ENCODE measurements at regions not wholly inside any gene's neighbourhood (a gene's known extent, or its start where the extent isn't known, plus 50 kb on each side); places are given as distances from the start of the nearest gene placed in this dataset.

GRCh38 chr1:102098536-102098935 lies 101.8 kb upstream of the OLFM3 start:
- H3K4me3 Mint-ChIP-seq = no peak overlapping the region
- H3K4me1 Mint-ChIP-seq = no peaks in the 10 kb centered on the region
- no peak overlapping the region for H3K27ac Mint-ChIP-seq
- CTCF ChIA-PET = interaction anchor here (0.6 to 0.7 kb wide), 3 partner anchors 257 to 1899 kb away, joined by 3 to 4 read pairs (median 3); no protein-coding TSS in a partner anchor
- no peaks in the 10 kb centered on the region for H3K9me3 Mint-ChIP-seq (ENCODE audit: low read depth)
- POLR2A ChIA-PET = no interaction called here
- intact Hi-C loops (cut with DNase I, micrococcal nuclease) = no loop called here
- no peak for ATAC-seq
- H3K36me3 Mint-ChIP-seq (ENCODE audit: low read depth) = no peaks in the 10 kb centered on the region
- H3K27me3 Mint-ChIP-seq = no peaks in the 10 kb centered on the region
- no peak for DNase-seq

- no peak for ATAC-seq
- DNase-seq = no peak
- Mint-ChIP-seq H3K27me3 (no peaks in the 10 kb centered on the region), H3K4me1 (no peaks in the 10 kb centered on the region), H3K9me3 (ENCODE audit: low read depth) (no peaks in the 10 kb centered on the region), H3K36me3 (ENCODE audit: low read depth) (no peaks in the 10 kb centered on the region), H3K27ac (no peak overlapping the region), H3K4me3 (no peak overlapping the region)
- intact Hi-C loops (cut with DNase I, micrococcal nuclease) = no loop called here
- ChIA-PET POLR2A (no interaction called here), CTCF (interaction anchor here (0.7 kb wide), 1 partner anchor 338 kb away, joined by 3 read pairs; no protein-coding TSS in a partner anchor)
Measured at GRCh38 chr1:102098081-102098480, 101.4 kb upstream of the OLFM3 start.

GRCh38 chr1:102097451-102097850 lies 100.7 kb upstream of the OLFM3 start:
- ATAC-seq (no peak), DNase-seq (no peak)
- H3K36me3 Mint-ChIP-seq (ENCODE audit: low read depth) = no peaks in the 10 kb centered on the region
- no peak overlapping the region for H3K27ac Mint-ChIP-seq
- ChIA-PET CTCF (interaction anchor here (0.8 kb wide), 1 partner anchor 154 kb away, joined by 3 read pairs; no protein-coding TSS in a partner anchor), POLR2A (no interaction called here)
- H3K4me1 Mint-ChIP-seq = no peaks in the 10 kb centered on the region
- H3K4me3 Mint-ChIP-seq = no peak overlapping the region
- H3K27me3 Mint-ChIP-seq = no peaks in the 10 kb centered on the region
- H3K9me3 Mint-ChIP-seq (ENCODE audit: low read depth) = no peaks in the 10 kb centered on the region
- intact Hi-C loops (cut with DNase I, micrococcal nuclease) = no loop called here

- no peaks in the 10 kb centered on the region for H3K27me3 Mint-ChIP-seq
- CTCF ChIA-PET = no interaction called here
- POLR2A ChIA-PET = no interaction called here
- no peak for DNase-seq
- H3K4me1 Mint-ChIP-seq = no peaks in the 10 kb centered on the region
- no peak overlapping the region for H3K27ac Mint-ChIP-seq
- intact Hi-C loops (cut with DNase I, micrococcal nuclease) = no loop called here
- ATAC-seq = no peak
- no peaks in the 10 kb centered on the region for H3K9me3 Mint-ChIP-seq (ENCODE audit: low read depth)
- H3K36me3 Mint-ChIP-seq (ENCODE audit: low read depth) = no peaks in the 10 kb centered on the region
- no peak overlapping the region for H3K4me3 Mint-ChIP-seq
Measured at GRCh38 chr1:102096162-102096561, 99.4 kb upstream of the OLFM3 start.

- Mint-ChIP-seq H3K9me3 (ENCODE audit: low read depth) (peaks cover 7% of the 10 kb centered on the region), H3K36me3 (ENCODE audit: low read depth) (no peaks in the 10 kb centered on the region), H3K4me1 (no peaks in the 10 kb centered on the region), H3K4me3 (no peak overlapping the region), H3K27me3 (no peaks in the 10 kb centered on the region), H3K27ac (no peak overlapping the region)
- ATAC-seq = no peak
- POLR2A ChIA-PET = no interaction called here
- intact Hi-C loops (cut with DNase I, micrococcal nuclease) = no loop called here
- no peak for DNase-seq
- CTCF ChIA-PET = no interaction called here
Measured at GRCh38 chr1:102089791-102090190, 93.1 kb upstream of the OLFM3 start.

GRCh38 chr1:102085896-102086295 lies 89.2 kb upstream of the OLFM3 start:
- Mint-ChIP-seq H3K36me3 (ENCODE audit: low read depth) (no peaks in the 10 kb centered on the region), H3K27me3 (no peaks in the 10 kb centered on the region), H3K4me1 (no peaks in the 10 kb centered on the region), H3K9me3 (ENCODE audit: low read depth) (peaks cover 7% of the 10 kb centered on the region), H3K27ac (no peak overlapping the region), H3K4me3 (no peak overlapping the region)
- CTCF ChIA-PET = no interaction called here
- DNase-seq = no peak
- ATAC-seq = no peak
- POLR2A ChIA-PET = no interaction called here
- intact Hi-C loops (cut with DNase I, micrococcal nuclease) = no loop called here

GRCh38 chr1:102084771-102085535 lies 88.2 kb upstream of the OLFM3 start:
- no peaks in the 10 kb centered on the region for H3K36me3 Mint-ChIP-seq (ENCODE audit: low read depth)
- POLR2A ChIA-PET = no interaction called here
- no peak overlapping the region for H3K27ac Mint-ChIP-seq
- no peaks in the 10 kb centered on the region for H3K27me3 Mint-ChIP-seq
- intact Hi-C loops (cut with DNase I, micrococcal nuclease) = no loop called here
- ATAC-seq (no peak), DNase-seq (no peak)
- no peak overlapping the region for H3K4me3 Mint-ChIP-seq
- CTCF ChIA-PET = no interaction called here
- H3K4me1 Mint-ChIP-seq = no peaks in the 10 kb centered on the region
- H3K9me3 Mint-ChIP-seq (ENCODE audit: low read depth) = peaks cover 7% of the 10 kb centered on the region

GRCh38 chr1:102083192-102083591 lies 86.5 kb upstream of the OLFM3 start:
- no peaks in the 10 kb centered on the region for H3K4me1 Mint-ChIP-seq
- no peaks in the 10 kb centered on the region for H3K36me3 Mint-ChIP-seq (ENCODE audit: low read depth)
- ChIA-PET CTCF (no interaction called here), POLR2A (no interaction called here)
- no peaks in the 10 kb centered on the region for H3K27me3 Mint-ChIP-seq
- intact Hi-C loops (cut with DNase I, micrococcal nuclease) = no loop called here
- no peak overlapping the region for H3K27ac Mint-ChIP-seq
- ATAC-seq = no peak
- no peak for DNase-seq
- peaks cover 3% of the 10 kb centered on the region for H3K9me3 Mint-ChIP-seq (ENCODE audit: low read depth)
- no peak overlapping the region for H3K4me3 Mint-ChIP-seq

- DNase-seq (no peak), ATAC-seq (no peak)
- no peak overlapping the region for H3K4me3 Mint-ChIP-seq
- no peaks in the 10 kb centered on the region for H3K9me3 Mint-ChIP-seq (ENCODE audit: low read depth)
- POLR2A ChIA-PET = no interaction called here
- H3K27me3 Mint-ChIP-seq = no peaks in the 10 kb centered on the region
- CTCF ChIA-PET = no interaction called here
- H3K4me1 Mint-ChIP-seq = no peaks in the 10 kb centered on the region
- intact Hi-C loops (cut with DNase I, micrococcal nuclease) = no loop called here
- H3K36me3 Mint-ChIP-seq (ENCODE audit: low read depth) = no peaks in the 10 kb centered on the region
- H3K27ac Mint-ChIP-seq = no peak overlapping the region
Measured at GRCh38 chr1:102074874-102075273, 78.1 kb upstream of the OLFM3 start.

GRCh38 chr1:102071451-102071850 lies 74.7 kb upstream of the OLFM3 start:
- ChIA-PET CTCF (interaction anchor here (0.6 kb wide), 1 partner anchor 748 kb away, joined by 3 read pairs; no protein-coding TSS in a partner anchor), POLR2A (no interaction called here)
- Mint-ChIP-seq H3K36me3 (ENCODE audit: low read depth) (no peaks in the 10 kb centered on the region), H3K27me3 (no peaks in the 10 kb centered on the region), H3K9me3 (ENCODE audit: low read depth) (no peaks in the 10 kb centered on the region), H3K27ac (no peak overlapping the region), H3K4me1 (no peaks in the 10 kb centered on the region), H3K4me3 (no peak overlapping the region)
- no peak for ATAC-seq
- intact Hi-C loops (cut with DNase I, micrococcal nuclease) = no loop called here
- DNase-seq = no peak

GRCh38 chr1:102050556-102050955 lies 53.8 kb upstream of the OLFM3 start:
- no peak for ATAC-seq
- H3K36me3 Mint-ChIP-seq (ENCODE audit: low read depth) = no peaks in the 10 kb centered on the region
- no peak for DNase-seq
- no peak overlapping the region for H3K27ac Mint-ChIP-seq
- no peaks in the 10 kb centered on the region for H3K27me3 Mint-ChIP-seq
- ChIA-PET POLR2A (no interaction called here), CTCF (interaction anchor here (0.7 kb wide), 1 partner anchor 9 kb away, joined by 3 read pairs; no protein-coding TSS in a partner anchor)
- intact Hi-C loops (cut with DNase I, micrococcal nuclease) = no loop called here
- H3K9me3 Mint-ChIP-seq (ENCODE audit: low read depth) = no peaks in the 10 kb centered on the region
- no peaks in the 10 kb centered on the region for H3K4me1 Mint-ChIP-seq
- H3K4me3 Mint-ChIP-seq = no peak overlapping the region

GRCh38 chr1:102047724-102048123 lies 51.0 kb upstream of the OLFM3 start:
- Mint-ChIP-seq H3K9me3 (ENCODE audit: low read depth) (no peaks in the 10 kb centered on the region), H3K36me3 (ENCODE audit: low read depth) (no peaks in the 10 kb centered on the region), H3K4me1 (no peaks in the 10 kb centered on the region), H3K4me3 (no peak overlapping the region), H3K27ac (no peak overlapping the region), H3K27me3 (no peaks in the 10 kb centered on the region)
- ATAC-seq = no peak
- ChIA-PET CTCF (no interaction called here), POLR2A (no interaction called here)
- DNase-seq = no peak
- intact Hi-C loops (cut with DNase I, micrococcal nuclease) = no loop called here
